ENCODE measurements at regions not wholly inside any gene's neighbourhood (a gene's known extent, or its start where the extent isn't known, plus 50 kb on each side); places are given as distances from the start of the nearest gene placed in this dataset.
"Not testable (repeated sequence)": the region's sequence is repeated elsewhere in the genome, so short reads cannot be mapped to it uniquely, and the experiment has no call there.

DNA sequence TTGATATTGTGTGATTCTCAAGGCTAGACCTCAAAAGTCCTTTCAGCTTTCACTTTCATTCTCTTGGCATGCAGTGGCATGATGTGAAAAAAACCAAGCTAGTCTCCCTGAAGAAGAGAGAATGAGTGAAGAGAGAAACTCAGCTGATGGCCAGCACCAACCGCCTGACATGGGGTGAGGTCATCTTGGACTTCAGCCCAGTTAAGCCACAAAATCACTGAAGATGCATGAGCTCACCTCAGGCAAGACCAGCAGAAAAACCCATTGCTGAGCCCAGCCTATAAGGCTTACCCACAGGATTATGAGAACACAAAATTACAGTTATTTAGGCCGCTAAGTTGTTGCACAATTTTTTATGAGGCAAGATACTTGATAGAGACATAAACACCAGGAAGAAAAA is 496.5 kb downstream of the TOX3 start:
- no peak for DNase-seq

DNA sequence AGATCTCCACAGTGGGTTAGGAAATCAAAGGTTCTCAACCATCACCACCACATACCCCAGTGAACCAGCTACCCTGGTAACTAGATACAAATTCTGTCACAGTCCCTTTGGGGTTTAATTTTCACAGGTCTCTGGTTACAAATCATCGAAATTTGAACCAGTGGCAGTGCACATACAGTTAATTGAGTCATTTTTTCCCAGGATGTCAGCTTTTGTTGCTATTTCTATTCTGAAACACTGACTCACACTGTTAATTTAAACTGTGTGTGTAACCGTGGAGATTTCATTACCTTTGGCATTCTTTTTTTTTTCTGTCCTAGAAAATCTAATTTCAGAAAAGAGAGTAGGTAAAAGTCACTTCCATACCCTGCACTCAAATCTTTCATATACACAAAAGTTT is 511.5 kb downstream of the TOX3 start:
- no peak for DNase-seq

GRCh38 chr16:52034830-52035229 is 512.1 kb downstream of the TOX3 start:
- DNase-seq = no peak

- DNase-seq = no peak
Observed at GRCh38 chr16:52033992-52034391, 513.0 kb downstream of the TOX3 start.

DNA sequence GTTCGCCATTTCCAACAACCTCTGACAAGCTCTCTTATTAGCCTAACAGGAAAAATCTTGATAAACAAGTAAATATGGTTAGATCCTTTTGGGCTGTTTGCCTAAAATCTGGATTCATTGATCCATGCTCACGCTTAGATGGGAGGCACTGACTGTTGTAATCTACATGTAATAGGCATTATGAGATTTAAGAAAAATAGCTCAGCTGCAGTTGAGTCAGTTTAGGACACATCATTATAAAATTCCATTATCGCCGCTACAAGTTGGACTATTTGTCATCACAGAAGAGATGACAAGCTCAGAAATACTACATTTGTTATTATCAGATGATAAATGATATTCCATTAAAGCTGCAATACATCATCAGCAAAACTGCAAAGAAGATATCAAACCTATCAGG is 524.0 kb downstream of the TOX3 start:
- DNase-seq = no peak

GRCh38 chr16:52022177-52022576 is 524.8 kb downstream of the TOX3 start:
- peak; percentile 60 for DNase-seq

DNA sequence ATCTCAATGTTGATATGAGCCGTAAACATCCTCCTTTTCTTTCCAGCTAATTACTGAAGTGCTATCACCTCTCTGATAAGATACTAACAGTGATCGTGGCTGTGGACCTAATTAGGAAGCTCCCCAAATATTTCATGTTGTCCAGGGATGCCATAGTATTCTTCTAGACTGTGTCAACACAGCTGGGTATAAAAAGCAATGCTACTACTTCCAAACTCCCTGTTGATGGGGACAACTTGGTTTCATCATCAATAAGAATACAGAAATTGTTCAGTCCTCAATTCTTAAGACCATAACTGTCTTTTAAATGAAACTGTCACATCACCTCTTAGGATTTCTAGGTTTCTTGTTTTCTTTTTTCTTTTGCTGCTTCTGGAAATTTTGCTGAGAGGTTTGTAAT is 530.6 kb downstream of the TOX3 start:
- DNase-seq = no peak

DNA sequence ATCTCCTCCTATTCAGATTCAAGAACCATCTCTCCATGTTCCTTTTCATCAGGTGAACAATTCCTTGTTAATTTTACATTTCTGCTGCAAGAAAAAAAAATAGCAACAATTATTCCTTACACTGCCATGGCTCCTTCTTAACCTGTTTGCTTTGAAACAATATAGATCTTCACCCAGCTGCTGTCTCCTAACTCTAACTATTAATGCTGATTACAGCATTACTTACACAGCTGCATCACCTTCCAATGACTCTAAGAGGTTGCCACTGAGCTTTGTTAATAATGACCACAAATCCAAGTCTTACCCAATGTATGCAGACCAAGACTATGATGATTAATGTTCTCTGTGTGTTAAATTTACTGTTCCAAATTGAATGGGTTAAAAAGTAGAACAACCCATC is 541.4 kb downstream of the TOX3 start:
- no peak for DNase-seq

DNA sequence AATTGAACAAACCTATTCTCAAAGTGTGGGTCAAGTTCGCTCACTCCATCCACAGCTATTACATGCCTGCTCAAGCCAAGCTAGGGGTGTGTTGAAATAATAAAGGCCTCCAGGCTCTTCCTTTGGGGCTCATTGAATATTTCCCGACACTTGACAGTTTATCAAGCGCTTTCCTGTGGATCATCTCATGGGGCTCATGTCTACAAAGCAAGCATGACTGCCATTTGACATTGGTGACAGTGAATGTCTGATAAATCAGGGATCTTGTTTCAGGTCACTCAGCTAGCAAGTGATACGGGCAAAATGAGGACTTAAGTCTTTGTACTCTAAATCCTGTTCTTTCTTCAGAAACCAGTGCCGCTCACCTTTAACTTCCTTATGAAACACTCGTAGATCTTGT is 542.6 kb downstream of the TOX3 start:
- DNase-seq = no peak

DNA sequence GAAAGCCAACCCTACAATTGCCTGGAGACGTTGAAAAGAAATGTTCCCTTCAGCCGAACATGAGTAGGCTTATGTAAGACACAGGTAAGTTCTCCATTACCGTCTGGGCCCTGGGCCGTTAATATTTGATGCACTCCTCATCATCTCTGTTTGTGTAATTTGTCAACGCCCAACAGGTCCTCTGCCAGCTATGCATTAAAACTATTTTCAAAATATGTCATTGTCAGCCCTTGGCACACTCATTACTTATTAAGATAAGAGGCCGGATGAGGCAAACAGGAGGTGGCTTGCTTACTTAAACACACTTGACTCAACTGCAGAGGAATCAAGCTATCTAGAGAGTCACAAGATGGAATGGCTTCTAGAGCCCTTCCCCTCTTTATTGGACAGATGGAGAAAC is 544.9 kb downstream of the TOX3 start:
- DNase-seq = no peak

DNA sequence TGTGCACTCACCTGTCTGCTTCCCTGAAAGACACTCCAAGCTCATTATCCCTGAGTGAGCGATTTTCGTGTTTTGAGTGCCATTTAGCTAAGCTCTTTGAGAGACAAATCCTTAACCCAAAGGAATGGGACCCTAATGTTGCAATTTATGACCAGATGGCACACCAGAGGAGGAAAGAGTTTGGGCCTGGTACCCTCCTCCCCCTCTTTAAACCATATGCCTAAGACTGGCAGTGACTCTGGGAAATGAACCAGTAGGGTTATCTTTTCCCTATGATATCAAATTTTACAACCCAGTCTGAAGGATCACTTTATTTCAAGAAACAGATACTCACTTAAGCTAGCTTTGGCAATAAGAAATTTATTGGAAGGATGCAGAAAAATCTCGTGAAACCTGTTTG is 550.4 kb downstream of the TOX3 start:
- no peak for DNase-seq

DNA sequence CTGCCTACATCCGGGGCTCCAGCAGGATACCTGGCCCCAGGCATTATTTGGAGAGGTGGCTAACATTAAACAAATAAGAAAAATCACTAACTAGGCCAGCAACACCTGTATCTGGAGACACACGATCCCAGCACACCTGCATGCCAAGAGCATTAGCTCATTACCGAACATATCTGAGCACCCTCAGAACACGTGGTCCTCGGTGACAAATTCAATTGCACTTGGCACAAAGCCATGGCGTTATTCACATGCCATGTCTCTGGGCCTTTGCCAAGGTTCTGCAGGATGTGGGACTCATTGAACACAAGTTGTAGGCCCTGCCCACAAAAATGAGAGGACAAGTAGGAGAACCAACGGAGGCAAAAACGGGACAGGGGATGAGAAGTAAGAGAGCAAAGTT is 552.3 kb downstream of the TOX3 start:
- peak; percentile 92 for DNase-seq

GRCh38 chr16:51989637-51990230 is 557.2 kb downstream of the TOX3 start:
- no peak for DNase-seq

GRCh38 chr16:51988977-51989376 is 558.0 kb downstream of the TOX3 start:
- DNase-seq = no peak

GRCh38 chr16:51987519-51987918 is 559.4 kb downstream of the TOX3 start:
- DNase-seq = no peak

DNA sequence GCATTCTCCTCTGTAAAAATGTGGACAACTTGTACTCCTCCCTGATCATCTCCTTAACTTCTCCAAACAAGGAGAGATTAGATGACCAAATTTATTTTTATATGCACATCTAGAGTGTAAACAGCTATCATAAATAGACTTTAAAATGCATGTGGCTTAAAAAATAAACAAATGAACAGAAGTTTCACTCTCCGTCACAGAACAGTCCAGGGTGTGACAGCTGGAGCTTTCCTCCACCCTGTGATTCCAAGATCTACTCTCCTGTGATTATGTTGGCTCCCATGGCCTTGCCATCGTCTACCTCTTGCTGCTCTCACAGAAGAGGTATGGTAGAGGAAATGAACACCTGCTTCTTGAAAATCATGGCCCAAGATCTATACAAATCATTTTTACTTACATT is 560.2 kb downstream of the TOX3 start:
- no peak for DNase-seq

DNA sequence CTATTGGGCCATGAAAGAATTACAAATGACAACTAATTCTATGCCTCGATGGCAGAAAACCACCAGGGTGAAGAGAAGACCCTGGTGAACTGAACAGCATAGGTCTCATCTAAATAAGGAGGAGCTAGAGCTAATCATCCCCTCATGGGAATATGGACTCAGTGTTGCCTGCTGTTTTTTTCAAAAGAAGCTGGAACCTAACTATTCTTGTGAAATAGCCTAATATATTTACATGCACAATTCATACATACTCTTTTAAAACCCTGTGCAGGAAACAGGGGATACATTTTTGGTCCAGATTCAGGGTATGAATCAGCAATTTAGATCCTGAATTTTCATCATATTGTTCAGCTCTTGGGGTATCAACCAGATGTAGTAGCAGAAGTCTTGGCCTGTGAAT is 560.6 kb downstream of the TOX3 start:
- no peak for DNase-seq

- no peak for DNase-seq
Observed at GRCh38 chr16:51985126-51985525, 561.8 kb downstream of the TOX3 start.

- DNase-seq = no peak
Observed at GRCh38 chr16:51984395-51984794, 562.5 kb downstream of the TOX3 start.

DNA sequence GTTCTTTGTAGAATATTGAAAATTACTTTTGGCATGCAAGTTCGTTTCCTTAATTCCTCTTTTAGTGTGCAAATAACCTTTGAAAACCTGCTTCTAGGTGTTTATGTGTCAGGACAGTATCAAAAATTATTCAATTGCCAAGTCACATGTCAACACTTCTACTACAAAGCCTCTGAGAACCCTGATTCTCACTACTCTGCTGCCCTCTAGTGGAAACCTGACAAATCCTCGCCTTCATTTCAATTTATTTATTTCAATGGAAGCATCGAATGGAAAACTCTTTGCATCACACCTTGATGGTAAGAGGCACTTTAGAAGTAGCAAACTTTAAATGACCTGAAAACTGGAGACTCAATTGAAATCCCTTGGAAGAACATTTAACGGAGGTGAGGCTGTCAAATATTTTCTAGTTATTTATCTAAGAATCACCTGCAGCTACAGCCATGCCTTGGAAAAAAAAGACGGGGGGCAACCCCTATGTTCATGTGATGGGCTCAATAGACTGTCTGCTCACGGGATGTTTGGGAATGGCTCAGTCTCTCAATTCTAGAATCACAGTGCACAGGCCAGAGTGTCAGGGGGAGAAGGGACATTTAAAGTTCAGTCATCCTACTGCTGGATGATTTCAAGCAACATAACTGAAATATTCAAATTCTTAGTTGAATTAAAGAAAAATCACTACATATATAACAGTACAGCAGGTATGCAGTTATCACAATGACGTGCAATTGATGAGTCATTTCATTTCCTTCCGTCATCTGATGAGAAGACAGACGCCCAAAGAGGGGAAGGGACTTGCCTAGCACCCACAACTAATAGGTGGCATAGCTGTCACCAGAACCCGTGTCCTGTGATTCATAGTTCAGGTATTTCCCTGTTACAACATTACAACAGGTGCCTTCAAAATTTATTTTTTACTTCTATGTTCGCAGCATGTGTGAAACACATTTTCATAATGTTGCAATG is 563.9 kb downstream of the TOX3 start:
- DNase-seq = peak; percentile 64

GRCh38 chr16:51981725-51982124 is 565.2 kb downstream of the TOX3 start:
- no peak for DNase-seq

GRCh38 chr16:51977506-51977905 is 569.4 kb downstream of the TOX3 start:
- DNase-seq = not testable (repeated sequence)

- peak; percentile 37 for DNase-seq
Observed at GRCh38 chr16:51971184-51971583, 575.8 kb downstream of the TOX3 start.

- no peak for DNase-seq
Observed at GRCh38 chr16:51968749-51969148, 578.2 kb downstream of the TOX3 start.

DNA sequence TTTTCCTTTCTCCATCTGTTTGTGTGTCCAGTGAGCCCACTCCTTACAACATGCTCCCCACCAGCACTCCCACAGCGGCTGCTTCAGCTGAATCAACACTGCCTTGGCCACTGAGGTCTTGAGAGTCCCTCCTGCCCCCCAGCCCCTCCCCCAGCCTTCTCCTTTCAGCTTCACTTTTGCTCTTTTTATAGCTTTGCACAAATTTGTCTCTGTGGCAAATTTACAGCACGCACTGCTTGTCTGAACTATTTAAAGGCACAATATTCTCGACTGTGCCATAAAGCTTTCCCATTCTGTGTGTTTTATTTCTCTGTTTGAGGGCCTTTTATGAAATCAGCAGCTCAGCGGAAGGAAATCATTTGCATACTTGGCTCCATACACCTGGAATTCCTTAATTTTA is 579.3 kb downstream of the TOX3 start:
- no peak for DNase-seq

All from NCI-H69 (cell line).